C4-2B (cell line): ENCODE measurements at regions not wholly inside any gene's neighbourhood (a gene's known extent, or its start where the extent isn't known, plus 50 kb on each side); places are given as distances from the start of the nearest gene placed in this dataset.

Source experiments
- H3K27ac ChIP-seq: fragments of 450-650 bp; 2 replicates; pipeline ENCODE4 v1.5.1; 2017
- ZFX ChIP-seq: fragments of 450-650 bp; IDR thresholded peaks from 2 replicates; pipeline ENCODE4 v1.6.1; 2017
- TF ChIP-seq, protein P1 (sequence below): fragments of 450-650 bp; conservative IDR thresholded peaks from 2 replicates; pipeline ENCODE4 v1.5.1; 2017; ENCODE audit warnings: mild to moderate bottlenecking

DNA sequence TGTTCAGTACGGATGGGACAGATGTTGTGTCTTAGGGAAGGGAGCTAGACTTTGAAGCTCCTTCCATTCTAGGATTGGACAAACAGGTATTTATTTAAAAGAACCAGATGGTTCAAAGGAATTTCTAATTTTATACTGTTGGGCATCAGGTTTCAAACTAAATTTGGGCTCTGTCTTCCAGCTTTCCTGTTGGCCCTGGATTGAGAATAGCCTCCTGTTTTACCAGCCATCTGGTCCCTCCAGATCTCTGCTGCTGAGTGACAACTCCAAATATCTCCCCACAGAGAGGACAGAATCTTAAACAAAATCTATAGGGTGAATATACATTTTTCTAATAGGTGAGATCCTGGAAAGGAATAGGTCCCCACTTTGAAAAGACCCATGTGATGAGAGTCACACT lies 52.5 kb upstream of the CNIH3 start:
- no peak for TF ChIP-seq ZFX
- TF ChIP-seq, protein P1, sequence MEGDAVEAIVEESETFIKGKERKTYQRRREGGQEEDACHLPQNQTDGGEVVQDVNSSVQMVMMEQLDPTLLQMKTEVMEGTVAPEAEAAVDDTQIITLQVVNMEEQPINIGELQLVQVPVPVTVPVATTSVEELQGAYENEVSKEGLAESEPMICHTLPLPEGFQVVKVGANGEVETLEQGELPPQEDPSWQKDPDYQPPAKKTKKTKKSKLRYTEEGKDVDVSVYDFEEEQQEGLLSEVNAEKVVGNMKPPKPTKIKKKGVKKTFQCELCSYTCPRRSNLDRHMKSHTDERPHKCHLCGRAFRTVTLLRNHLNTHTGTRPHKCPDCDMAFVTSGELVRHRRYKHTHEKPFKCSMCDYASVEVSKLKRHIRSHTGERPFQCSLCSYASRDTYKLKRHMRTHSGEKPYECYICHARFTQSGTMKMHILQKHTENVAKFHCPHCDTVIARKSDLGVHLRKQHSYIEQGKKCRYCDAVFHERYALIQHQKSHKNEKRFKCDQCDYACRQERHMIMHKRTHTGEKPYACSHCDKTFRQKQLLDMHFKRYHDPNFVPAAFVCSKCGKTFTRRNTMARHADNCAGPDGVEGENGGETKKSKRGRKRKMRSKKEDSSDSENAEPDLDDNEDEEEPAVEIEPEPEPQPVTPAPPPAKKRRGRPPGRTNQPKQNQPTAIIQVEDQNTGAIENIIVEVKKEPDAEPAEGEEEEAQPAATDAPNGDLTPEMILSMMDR = no peak
- H3K27ac ChIP-seq = no peak overlapping the region

DNA sequence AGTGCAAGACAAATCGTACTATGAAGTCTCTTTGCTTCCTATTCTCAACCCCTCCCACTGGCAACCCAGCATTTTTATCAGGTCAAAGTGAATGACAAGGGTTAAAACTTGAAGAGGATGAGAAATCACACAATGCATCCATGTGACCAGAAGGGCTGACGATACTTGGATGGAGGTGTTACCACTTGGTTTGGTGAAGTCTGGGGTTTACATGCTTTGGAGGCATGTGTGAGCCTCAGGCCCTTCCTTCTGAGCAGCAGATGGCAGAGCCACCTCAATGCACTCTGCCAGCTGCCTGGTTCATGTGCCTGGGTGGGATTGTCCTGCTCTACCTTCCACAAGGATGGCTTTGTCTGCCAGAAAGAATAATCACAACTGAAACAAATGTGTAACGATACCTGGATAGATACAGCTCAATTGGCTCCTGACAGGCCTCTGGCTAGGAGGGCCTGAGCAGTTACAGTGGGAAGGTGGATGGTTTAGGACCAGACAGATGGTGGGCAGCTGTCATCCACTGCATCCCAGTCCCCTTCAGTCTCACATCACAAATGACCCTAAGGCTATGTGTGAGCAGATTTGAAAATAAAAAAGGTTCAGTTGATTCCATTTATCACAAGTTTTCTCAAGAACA lies 51.5 kb upstream of the CNIH3 start:
- TF ChIP-seq, protein P1 = no peak
- TF ChIP-seq ZFX = no peak
- no peak overlapping the region for H3K27ac ChIP-seq

- peak overlapping the region; percentile 12; the same call in 1 of the 2 replicates for H3K27ac ChIP-seq
- TF ChIP-seq ZFX = no peak
- TF ChIP-seq, protein P1 = no peak
Measured at GRCh38 chr1:224565186-224565585, 50.9 kb upstream of the CNIH3 start.

DNA sequence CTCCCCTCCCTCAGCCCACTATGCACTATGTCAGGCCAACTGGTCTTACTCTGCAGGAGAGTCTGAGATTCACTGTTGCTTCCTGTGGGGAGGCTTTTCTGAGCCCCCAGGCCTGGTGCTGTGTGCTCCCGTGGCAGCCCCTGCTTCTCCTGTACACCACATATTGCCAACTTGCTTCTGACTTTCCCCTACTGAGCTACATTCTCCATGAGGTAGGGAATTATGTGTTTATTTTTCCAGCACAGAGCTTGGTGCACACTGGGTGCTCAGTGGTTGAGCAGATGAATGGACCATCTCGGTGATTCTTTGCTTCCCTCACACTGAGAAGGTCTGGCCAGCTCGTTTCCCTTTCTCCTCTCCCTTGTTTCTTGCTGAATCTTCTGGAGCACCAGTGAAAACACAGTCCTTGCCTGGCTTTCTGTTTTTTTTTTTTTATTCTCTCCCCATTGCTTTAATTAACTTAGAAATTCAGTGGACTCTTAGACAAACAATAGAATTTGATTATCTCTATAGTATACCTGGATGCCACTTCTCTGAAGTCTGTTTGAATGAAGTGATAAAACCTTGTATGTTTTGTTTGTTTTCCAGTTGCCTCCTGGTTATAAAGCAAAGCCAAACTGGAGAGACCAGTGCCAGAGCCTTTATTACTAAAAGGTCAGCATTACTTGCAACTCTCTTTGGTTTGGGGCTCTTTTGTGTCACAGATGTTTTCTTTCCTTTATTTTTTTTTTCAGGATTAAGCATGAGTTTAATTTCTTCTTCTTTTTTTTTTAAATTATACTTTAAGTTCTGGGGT lies 50.3 kb upstream of the CNIH3 start:
- peak overlapping the region; percentile 12; the same call in 1 of the 2 replicates for H3K27ac ChIP-seq

More for the DNA sequence above, 50.3 kb upstream of the CNIH3 start:
- no peak for TF ChIP-seq ZFX
- TF ChIP-seq, protein P1 = no peak
